Breast epithelium (tissue), 3 donors: ENCODE measurements at regions not wholly inside any gene's neighbourhood (a gene's known extent, or its start where the extent isn't known, plus 50 kb on each side); places are given as distances from the start of the nearest gene placed in this dataset.

Source experiments
- POLR2AphosphoS5 ChIP-seq, 3 donors: sonication (generic); formaldehyde crosslinking; IDR thresholded peaks; one replicate each; pipeline ENCODE4 v1.6.1; 2017; ENCODE audit warnings: antibody characterized with exemption in 3 of 3
- TF ChIP-seq, protein P1 (sequence below), 3 donors: fragments of 450-650 bp; IDR thresholded peaks; one replicate each; pipeline ENCODE4 v1.5.1; 2016 to 2017; ENCODE audit warnings: antibody characterized with exemption in 3 of 3, mild to moderate bottlenecking in 3 of 3, moderate library complexity in 3 of 3

DNA sequence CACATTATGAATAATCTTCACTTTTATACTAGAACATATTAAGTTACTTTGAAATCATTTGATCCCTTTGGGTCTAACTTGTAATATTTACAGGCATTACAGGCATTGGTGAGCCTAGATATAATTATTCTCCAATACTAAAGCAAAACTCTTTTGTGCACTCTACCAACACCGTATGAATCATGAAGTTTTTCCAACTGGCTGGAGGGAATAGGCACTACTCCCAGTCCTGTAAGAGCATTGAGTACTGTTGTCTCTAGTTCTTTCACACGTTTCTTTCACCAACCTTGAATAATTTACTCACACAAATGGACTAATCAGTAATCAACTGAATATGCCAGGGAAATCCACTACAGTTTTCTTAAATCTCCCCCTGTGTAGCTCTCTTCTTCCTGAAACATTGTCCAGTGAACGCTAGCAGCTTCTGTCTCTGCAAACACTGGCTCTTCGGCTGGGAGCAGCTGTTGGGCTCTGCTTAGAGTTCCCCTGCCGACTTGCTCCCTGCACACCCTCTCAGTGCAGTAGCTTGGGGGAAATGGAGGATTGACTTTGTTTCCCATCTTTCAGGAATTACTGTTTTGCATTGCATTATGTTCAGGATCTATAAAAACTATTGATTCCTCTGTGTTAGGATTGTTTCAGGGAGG, 476.7 kb downstream of the RFC3 start:
- TF ChIP-seq, protein P1, sequence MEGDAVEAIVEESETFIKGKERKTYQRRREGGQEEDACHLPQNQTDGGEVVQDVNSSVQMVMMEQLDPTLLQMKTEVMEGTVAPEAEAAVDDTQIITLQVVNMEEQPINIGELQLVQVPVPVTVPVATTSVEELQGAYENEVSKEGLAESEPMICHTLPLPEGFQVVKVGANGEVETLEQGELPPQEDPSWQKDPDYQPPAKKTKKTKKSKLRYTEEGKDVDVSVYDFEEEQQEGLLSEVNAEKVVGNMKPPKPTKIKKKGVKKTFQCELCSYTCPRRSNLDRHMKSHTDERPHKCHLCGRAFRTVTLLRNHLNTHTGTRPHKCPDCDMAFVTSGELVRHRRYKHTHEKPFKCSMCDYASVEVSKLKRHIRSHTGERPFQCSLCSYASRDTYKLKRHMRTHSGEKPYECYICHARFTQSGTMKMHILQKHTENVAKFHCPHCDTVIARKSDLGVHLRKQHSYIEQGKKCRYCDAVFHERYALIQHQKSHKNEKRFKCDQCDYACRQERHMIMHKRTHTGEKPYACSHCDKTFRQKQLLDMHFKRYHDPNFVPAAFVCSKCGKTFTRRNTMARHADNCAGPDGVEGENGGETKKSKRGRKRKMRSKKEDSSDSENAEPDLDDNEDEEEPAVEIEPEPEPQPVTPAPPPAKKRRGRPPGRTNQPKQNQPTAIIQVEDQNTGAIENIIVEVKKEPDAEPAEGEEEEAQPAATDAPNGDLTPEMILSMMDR (IDR thresholded peaks at IDR 0.05) = no peak
- no peak for TF ChIP-seq POLR2AphosphoS5 (IDR thresholded peaks at IDR 0.05)
